ENCODE measurements at regions not wholly inside any gene's neighbourhood (a gene's known extent, or its start where the extent isn't known, plus 50 kb on each side); places are given as distances from the start of the nearest gene placed in this dataset.

DNA sequence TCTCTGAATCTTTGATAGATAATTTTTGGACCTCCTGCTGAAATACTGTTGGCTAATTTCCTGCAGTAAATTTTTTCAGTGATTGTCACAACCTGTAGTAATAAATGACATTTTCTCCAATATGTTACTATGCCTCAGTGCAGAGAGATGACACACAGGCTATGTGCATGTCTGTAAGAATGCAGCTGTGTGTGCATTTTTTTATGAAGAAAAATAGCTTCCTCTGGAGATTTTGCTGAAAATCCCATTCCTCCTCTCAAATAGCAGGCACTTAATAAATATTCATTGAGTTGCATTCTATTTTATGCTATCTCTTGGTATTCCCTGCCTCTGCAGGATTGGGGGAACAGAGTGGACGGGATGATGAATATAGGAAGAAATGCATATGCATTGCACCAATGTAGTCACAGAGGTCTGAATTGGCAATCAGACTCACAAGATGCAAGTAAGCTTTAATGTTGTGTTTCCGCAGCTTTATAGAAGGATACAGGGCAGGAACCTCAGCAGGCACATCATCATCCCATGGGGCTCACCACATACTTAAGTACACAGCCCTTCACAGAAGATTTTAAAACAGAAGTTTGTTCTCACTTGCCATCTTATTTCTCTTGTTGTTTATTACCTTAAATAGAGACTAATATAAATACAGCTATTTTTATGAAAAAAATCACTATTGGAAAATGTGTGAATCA, 474.7 kb downstream of the EPM2A start:
- H3K4me3 Mint-ChIP-seq = no peak overlapping the region
- peaks cover 4% of the 10 kb centered on the region for H3K9me3 Mint-ChIP-seq
- ATAC-seq = no peak
- no peaks in the 10 kb centered on the region for H3K4me1 Mint-ChIP-seq
- no peaks in the 10 kb centered on the region for H3K27me3 Mint-ChIP-seq
- H3K27ac Mint-ChIP-seq = no peak overlapping the region
- H3K36me3 Mint-ChIP-seq = no peaks in the 10 kb centered on the region

DNA sequence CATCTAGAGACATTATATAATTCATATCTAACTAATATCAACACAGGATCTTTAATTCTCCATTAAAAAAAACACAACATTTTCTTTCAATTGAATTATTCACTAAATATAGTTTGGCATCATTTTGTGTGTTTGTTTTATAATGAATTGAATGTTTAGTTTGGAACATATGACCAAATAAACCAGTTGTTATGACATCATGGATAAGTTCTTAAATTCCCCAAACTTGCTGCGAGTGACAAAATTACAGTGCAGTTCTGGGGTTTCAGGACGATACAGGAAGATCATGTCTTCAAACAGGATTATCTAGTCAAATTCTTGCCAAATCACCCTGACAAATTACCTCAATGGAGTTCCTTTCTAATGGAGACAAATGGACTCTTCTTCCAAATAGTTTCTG, 473.6 kb downstream of the EPM2A start:
- no peaks in the 10 kb centered on the region for H3K36me3 Mint-ChIP-seq
- H3K4me3 Mint-ChIP-seq = no peak overlapping the region
- H3K27me3 Mint-ChIP-seq = no peaks in the 10 kb centered on the region

DNA sequence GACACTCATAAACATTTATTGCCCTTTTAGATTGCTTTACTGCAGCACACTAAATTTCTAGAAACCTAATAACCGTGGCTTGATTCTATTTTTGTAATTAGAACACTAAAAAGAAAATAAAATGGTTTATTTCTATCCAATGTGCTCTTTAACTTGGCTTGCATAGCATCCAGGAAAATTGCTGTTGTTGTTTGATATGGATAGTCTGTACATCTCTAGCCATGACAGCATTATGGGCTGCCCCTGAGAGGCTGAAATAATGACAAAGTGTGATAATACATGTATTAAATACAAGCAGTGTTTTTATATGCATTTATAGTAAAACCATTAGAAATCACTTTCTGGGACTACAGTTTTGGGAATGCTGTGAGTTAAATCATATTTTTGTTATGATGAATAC, 472.5 kb downstream of the EPM2A start:
- H3K9me3 Mint-ChIP-seq = no peaks in the 10 kb centered on the region
- no peaks in the 10 kb centered on the region for H3K4me1 Mint-ChIP-seq
- H3K27me3 Mint-ChIP-seq = no peaks in the 10 kb centered on the region

More for the DNA sequence above, 473.6 kb downstream of the EPM2A start:
- Mint-ChIP-seq H3K4me1 (no peaks in the 10 kb centered on the region), H3K27ac (no peak overlapping the region), H3K9me3 (no peaks in the 10 kb centered on the region)
- no peak for ATAC-seq

DNA sequence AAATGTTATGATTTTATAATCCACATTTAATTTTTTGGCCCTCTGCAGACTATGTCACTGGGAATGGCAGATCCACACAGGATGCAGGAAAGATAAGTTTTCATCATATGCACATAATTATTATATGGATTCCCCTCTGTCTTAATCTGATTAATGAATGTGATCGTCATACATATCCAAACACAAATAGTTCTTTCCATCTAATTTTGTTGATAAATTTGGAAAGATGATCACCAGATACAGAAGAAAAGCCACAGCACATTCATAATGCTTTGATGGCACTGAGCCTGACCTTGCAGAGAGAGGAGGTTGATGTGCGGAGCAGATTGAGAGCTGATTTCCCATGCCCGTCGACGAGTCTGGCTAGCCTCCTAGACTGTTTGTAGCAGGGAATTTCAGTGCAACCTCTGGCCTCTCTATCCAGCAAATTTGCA, 471.5 kb downstream of the EPM2A start:
- no peak overlapping the region for H3K4me3 Mint-ChIP-seq
- H3K9me3 Mint-ChIP-seq = no peaks in the 10 kb centered on the region
- H3K27ac Mint-ChIP-seq = no peak overlapping the region
- H3K36me3 Mint-ChIP-seq = no peaks in the 10 kb centered on the region
- ATAC-seq = no peak
- H3K4me1 Mint-ChIP-seq = no peaks in the 10 kb centered on the region
- H3K27me3 Mint-ChIP-seq = no peaks in the 10 kb centered on the region

More for the DNA sequence above, 472.5 kb downstream of the EPM2A start:
- no peaks in the 10 kb centered on the region for H3K36me3 Mint-ChIP-seq
- ATAC-seq = no peak
- H3K27ac Mint-ChIP-seq = no peak overlapping the region
- no peak overlapping the region for H3K4me3 Mint-ChIP-seq

DNA sequence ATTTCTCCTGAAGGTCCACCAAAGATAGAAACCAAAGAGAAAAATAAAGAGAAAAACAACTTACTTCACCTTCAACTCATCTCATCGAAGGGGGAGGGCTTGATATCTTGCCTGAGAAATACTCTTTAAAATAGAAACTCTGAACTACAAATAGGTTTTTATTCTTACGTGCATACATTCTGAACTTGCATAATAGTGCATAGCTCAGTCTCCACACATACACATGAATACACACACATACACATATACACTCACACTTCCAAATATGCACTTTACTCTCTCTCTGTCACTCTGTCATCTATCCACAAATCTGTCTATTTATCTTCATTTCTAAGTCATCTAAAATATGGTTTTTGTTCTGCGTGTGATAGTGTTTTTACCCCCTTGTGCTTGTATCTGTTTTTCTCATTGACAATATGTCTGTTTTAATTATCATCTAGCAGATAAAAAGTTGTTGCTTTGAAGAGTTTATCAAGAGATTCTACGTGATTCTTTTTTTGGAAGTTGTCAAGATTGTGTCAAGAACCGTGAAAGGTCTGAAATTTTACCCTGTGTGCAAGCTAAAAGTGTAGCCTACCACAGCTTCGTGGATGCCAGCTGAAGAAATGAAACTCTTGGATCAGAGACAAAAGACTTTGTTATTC, 468.8 kb downstream of the EPM2A start:
- H3K4me3 Mint-ChIP-seq = no peak overlapping the region
- H3K4me1 Mint-ChIP-seq = no peaks in the 10 kb centered on the region
- no peak for ATAC-seq

DNA sequence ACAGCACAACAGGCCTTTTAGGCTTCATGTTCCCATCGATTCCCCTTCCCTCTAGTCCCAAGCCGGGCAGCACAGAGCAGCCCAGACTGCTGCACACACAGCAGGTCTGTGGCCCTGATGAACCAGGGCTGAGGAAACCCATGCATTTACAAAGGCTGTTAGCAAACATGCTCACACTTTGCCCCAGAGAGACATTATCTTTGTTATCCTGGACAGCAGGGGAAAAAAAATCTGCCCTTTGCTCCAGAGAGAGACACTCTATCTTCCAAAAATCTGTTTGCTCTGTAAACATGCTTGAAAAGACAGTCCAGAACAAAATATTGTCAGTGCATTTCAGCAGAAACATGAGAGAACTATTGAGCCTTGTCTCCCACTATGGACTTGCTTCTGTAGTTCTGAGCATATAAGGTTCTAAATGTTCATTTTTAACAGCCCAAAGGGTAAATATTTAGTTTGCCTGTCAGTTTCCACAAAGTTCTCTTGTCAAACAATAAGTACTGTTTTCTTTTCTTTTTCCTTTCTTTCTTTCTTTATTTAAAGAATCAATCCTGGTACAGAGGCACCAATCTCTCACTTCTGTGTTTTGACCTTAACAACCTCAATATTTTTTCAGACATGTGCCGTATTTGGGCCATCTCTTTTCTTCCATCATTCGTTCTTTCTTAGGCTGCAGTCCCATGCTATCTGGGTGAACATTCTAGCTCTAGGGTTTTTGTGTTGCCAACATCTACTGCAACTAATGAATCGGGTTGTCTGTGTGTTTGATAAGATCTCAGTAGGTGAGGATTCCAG, 468.0 kb downstream of the EPM2A start:
- no peaks in the 10 kb centered on the region for H3K36me3 Mint-ChIP-seq
- H3K9me3 Mint-ChIP-seq = no peaks in the 10 kb centered on the region
- no peaks in the 10 kb centered on the region for H3K27me3 Mint-ChIP-seq
- no peak overlapping the region for H3K27ac Mint-ChIP-seq
- H3K4me1 Mint-ChIP-seq = no peaks in the 10 kb centered on the region
- peak; percentile 29 for ATAC-seq
- no peak overlapping the region for H3K4me3 Mint-ChIP-seq

More for the DNA sequence above, 468.8 kb downstream of the EPM2A start:
- Mint-ChIP-seq H3K27me3 (no peaks in the 10 kb centered on the region), H3K9me3 (no peaks in the 10 kb centered on the region), H3K36me3 (no peaks in the 10 kb centered on the region), H3K27ac (no peak overlapping the region)

DNA sequence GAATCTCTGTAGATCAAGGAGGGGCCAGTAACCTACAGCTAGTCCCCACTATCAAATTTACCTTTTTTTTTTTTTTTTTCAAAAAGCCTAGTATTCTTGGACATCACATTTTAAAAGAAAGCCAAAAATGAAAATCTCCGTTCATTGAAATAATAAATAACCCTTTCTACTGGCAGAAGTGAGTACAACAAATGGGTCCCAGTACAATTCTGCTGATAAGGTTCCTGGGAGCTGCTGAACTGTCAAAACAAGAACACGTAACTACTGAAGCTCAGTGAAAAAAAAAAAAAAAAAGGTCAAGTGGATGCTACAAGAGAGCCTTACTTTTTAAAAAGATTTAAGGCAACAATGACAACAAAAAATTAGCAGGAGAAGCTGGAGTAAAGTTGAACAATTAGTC, 464.9 kb downstream of the EPM2A start:
- Mint-ChIP-seq H3K27me3 (no peaks in the 10 kb centered on the region), H3K9me3 (no peaks in the 10 kb centered on the region), H3K36me3 (no peaks in the 10 kb centered on the region), H3K27ac (no peak overlapping the region), H3K4me1 (no peaks in the 10 kb centered on the region), H3K4me3 (no peak overlapping the region)
- no peak for ATAC-seq

DNA sequence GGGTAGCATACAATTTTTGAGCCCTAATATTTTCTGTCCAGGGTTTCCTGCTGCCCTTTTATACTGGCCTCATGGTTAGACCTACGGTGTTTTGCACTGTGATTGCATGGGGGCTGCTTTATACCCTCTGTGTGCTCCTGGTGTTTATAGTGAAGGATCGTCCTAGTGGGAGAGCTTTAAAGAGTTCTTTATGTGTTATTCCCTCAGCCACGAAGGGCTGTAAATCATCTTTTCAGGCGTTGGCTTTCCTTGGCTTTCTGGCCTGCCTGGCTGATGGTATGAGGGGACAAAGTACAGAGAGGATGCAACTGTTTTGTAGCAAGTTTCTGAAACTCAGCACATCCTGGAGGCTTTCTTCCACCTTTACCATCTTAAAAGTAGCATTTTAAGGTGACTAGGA, 464.3 kb downstream of the EPM2A start:
- no peaks in the 10 kb centered on the region for H3K27me3 Mint-ChIP-seq
- no peak for ATAC-seq
- H3K4me1 Mint-ChIP-seq = no peaks in the 10 kb centered on the region
- no peak overlapping the region for H3K27ac Mint-ChIP-seq
- no peaks in the 10 kb centered on the region for H3K36me3 Mint-ChIP-seq
- H3K4me3 Mint-ChIP-seq = no peak overlapping the region
- no peaks in the 10 kb centered on the region for H3K9me3 Mint-ChIP-seq

DNA sequence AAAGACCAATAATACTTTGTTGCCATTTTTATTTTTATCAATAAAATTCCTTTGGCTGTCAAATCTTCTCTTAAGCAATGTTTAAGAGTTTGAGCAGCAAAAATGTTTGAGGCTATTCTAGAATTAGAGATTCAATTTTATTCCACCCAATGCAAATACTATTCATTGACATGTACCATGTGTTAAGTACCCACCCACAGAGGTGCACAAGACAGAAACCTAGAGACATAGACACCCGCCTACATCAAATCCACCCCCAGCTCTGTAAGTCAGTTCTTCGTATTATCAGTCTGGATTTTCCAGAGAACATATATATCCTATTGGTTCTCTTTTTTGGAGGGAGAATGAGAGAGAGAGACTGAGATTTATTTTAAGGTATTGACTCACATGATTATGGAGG, 463.7 kb downstream of the EPM2A start:
- H3K4me1 Mint-ChIP-seq = no peaks in the 10 kb centered on the region
- no peaks in the 10 kb centered on the region for H3K9me3 Mint-ChIP-seq
- no peaks in the 10 kb centered on the region for H3K27me3 Mint-ChIP-seq
- H3K27ac Mint-ChIP-seq = no peak overlapping the region
- H3K4me3 Mint-ChIP-seq = no peak overlapping the region
- H3K36me3 Mint-ChIP-seq = no peaks in the 10 kb centered on the region
- ATAC-seq = no peak

DNA sequence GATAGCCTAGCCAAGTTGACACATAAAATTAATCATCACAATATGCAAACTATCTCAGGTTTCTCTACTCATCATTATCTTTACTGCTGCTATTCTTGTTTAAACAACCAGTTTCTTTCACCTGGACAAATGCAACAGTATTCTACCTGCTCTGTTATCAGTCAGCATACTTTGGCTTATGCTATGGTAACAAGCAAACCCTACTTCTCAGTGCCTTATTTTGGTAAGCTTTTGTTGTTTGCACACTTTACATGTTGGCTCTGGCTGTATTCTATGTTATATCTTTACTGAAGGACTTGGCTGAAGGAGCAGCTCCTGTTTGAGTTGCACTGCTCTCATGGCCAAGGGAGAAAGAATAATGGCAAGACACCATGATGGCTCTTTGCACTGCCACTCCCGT, 463.1 kb downstream of the EPM2A start:
- no peak overlapping the region for H3K4me3 Mint-ChIP-seq
- no peaks in the 10 kb centered on the region for H3K9me3 Mint-ChIP-seq
- no peak overlapping the region for H3K27ac Mint-ChIP-seq
- ATAC-seq = no peak
- H3K4me1 Mint-ChIP-seq = no peaks in the 10 kb centered on the region
- no peaks in the 10 kb centered on the region for H3K27me3 Mint-ChIP-seq
- H3K36me3 Mint-ChIP-seq = no peaks in the 10 kb centered on the region

DNA sequence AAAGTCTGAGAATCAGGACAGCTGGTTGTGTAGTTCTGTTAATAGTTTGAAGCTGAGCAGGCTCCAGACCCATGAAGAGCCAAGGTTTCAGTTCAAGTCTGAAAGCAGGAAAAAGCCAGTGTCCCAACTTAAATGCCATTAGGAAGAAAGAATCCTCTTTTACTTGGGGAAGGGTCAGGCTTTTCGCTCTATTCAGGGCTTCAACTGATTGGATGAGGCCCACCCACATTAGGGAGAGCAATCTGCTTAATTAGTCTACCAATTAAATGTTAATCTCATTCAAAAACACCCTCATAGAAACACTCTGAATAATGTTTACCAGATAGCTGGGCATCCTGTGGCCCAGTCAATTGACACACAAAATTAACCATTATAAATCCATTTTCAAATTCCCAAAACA, 462.2 kb downstream of the EPM2A start:
- H3K27ac Mint-ChIP-seq = no peak overlapping the region
- H3K4me3 Mint-ChIP-seq = no peak overlapping the region
- no peak for ATAC-seq
- no peaks in the 10 kb centered on the region for H3K36me3 Mint-ChIP-seq
- no peaks in the 10 kb centered on the region for H3K4me1 Mint-ChIP-seq
- H3K9me3 Mint-ChIP-seq = no peaks in the 10 kb centered on the region
- no peaks in the 10 kb centered on the region for H3K27me3 Mint-ChIP-seq

DNA sequence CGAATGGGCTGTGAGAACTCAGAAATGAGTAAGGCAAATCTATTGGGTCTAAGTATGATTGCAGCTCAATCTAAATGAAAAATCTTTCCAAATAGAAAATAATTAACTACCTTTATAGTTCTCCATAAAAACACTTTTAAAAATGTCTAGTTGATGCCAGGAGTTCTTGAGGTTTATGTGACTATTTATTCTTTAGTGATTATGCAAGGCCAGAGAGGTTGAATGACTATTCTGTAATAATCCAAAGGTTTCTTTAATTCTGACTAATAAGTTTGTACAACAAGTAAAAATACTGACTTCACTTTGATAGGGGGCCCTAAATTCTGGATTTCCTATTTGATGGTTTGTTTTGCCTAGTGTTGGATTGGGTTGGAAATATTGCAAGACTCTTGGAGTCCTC, 461.2 kb downstream of the EPM2A start:
- no peak for ATAC-seq
- H3K27me3 Mint-ChIP-seq = no peaks in the 10 kb centered on the region
- no peak overlapping the region for H3K4me3 Mint-ChIP-seq
- no peak overlapping the region for H3K27ac Mint-ChIP-seq
- no peaks in the 10 kb centered on the region for H3K9me3 Mint-ChIP-seq
- no peaks in the 10 kb centered on the region for H3K36me3 Mint-ChIP-seq
- no peaks in the 10 kb centered on the region for H3K4me1 Mint-ChIP-seq

DNA sequence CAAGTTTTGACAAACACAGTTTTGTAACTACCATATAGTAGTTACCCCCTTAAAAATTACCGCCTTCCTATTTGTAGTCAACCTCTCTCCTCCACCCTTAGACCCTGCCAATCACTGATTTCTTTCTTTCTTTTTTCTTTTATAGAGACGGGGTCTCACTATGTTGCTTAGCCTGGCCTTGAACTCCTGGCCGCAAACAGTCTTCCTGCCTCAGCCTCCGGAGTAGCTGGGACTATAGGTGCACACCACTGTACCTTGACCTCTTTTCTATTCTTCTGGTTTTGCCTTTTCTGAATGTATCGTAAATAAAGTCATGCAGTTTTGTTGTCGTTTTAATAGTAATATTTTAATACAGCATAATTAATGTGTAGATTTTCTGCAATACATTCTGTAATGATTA, 460.3 kb downstream of the EPM2A start:
- Mint-ChIP-seq H3K9me3 (no peaks in the 10 kb centered on the region), H3K4me1 (no peaks in the 10 kb centered on the region), H3K36me3 (no peaks in the 10 kb centered on the region), H3K27me3 (no peaks in the 10 kb centered on the region), H3K27ac (no peak overlapping the region), H3K4me3 (no peak overlapping the region)
- no peak for ATAC-seq

DNA sequence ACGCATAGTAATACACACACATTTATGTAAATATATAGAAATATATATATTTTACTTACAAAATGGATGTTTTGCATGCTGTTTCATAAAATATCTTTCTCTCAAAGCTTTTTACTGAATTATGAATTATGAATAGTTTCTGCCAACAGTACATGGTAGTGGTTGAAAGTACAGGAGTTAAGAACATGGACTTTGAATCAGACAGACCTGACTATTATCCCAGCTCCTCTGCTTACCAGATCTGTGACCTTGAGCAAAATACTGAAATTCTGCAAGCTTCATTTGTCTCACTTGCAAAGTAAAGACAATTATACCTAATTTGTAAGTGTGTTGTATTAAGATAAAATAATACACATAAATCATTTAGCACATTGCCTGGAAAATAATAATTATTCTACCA, 459.5 kb downstream of the EPM2A start:
- H3K27me3 Mint-ChIP-seq = no peaks in the 10 kb centered on the region
- no peaks in the 10 kb centered on the region for H3K4me1 Mint-ChIP-seq
- peaks cover 4% of the 10 kb centered on the region for H3K9me3 Mint-ChIP-seq
- no peak overlapping the region for H3K4me3 Mint-ChIP-seq
- no peaks in the 10 kb centered on the region for H3K36me3 Mint-ChIP-seq
- H3K27ac Mint-ChIP-seq = no peak overlapping the region
- no peak for ATAC-seq

DNA sequence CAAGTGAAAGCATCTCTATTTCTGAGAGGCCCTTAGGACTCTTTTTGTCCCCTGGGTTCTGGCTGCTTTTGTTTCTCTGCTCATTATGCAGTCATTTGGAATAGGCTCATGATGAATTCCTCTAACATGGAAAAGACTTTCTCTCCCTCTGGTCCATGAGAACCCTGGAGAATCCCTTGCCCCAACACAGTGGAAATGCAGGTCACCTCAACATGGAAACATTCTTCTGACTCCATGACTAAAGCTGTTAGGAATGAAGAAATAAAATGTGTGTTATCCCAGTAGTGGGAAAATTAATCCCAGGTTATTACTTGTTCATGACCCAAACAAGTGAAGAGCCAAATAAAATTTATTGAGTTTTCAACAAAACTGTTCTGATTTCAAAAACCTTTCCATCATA, 458.6 kb downstream of the EPM2A start:
- Mint-ChIP-seq H3K27ac (no peak overlapping the region), H3K4me3 (no peak overlapping the region), H3K4me1 (no peaks in the 10 kb centered on the region), H3K27me3 (no peaks in the 10 kb centered on the region), H3K9me3 (peaks cover 4% of the 10 kb centered on the region), H3K36me3 (no peaks in the 10 kb centered on the region)
- ATAC-seq = no peak

Data from stimulated activated memory B cell treated with anti-CD40 and anti-IgM and Interleukin-4, amounts not matched to agents 10 μg/mL and 1 μg/mL and 100 μg/mL, for 72 hours (primary cell).